ENCODE measurements at regions not wholly inside any gene's neighbourhood (a gene's known extent, or its start where the extent isn't known, plus 50 kb on each side); places are given as distances from the start of the nearest gene placed in this dataset.

DNA sequence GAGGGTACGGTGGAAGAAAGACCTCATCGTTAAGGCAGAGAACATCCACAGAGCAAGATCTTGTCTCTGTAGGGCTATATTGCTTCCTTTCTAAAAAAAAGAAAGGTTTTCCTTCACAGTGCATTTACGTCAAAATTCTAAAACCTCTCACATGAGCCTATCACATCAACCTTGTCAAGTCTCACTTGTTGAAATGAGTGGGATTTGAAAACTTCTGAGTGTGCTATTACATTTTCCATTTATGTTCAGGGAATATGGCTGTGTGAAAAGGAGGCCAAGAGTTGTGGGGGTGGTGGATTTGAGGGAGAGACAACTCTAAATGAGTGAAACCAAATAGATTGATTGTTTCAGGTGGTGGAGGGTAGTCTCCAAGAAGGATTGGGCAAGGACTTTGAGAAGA is 147.1 kb upstream of the MPDZ start:
- Mint-ChIP-seq H3K4me3 (ENCODE audit: unreplicated experiment) (no peak overlapping the region), H3K27ac (ENCODE audit: unreplicated experiment) (no peak overlapping the region)
- TF ChIP-seq, protein P1, sequence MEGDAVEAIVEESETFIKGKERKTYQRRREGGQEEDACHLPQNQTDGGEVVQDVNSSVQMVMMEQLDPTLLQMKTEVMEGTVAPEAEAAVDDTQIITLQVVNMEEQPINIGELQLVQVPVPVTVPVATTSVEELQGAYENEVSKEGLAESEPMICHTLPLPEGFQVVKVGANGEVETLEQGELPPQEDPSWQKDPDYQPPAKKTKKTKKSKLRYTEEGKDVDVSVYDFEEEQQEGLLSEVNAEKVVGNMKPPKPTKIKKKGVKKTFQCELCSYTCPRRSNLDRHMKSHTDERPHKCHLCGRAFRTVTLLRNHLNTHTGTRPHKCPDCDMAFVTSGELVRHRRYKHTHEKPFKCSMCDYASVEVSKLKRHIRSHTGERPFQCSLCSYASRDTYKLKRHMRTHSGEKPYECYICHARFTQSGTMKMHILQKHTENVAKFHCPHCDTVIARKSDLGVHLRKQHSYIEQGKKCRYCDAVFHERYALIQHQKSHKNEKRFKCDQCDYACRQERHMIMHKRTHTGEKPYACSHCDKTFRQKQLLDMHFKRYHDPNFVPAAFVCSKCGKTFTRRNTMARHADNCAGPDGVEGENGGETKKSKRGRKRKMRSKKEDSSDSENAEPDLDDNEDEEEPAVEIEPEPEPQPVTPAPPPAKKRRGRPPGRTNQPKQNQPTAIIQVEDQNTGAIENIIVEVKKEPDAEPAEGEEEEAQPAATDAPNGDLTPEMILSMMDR (IDR thresholded peaks at IDR 0.05; ENCODE audit: partially characterized antibody, unreplicated experiment): no peak

DNA sequence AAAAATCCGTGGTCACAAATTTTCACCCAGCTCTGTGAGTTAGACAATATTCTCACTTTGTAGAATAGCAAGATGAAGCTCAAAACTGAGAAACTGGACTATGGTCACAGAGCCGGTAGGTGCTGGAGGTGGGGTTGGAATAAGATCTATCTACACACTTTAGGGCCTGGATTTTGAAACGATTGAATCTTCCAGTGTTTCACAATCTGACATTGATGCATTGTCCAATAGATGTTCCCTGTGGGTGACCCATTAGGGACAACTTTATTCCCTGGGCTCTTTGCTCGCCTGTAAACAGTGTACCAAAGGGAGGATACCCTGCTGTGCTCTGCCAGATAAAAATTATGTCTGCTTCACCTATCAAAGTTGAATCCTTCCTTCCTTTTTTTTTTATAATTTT is 145.4 kb upstream of the MPDZ start:
- H3K27me3 Mint-ChIP-seq (ENCODE audit: unreplicated experiment): no peaks in the 10 kb centered on the region
- no peak for DNase-seq
- peaks cover 4% of the 10 kb centered on the region for H3K4me1 Mint-ChIP-seq (ENCODE audit: low read depth, unreplicated experiment)
- H3K36me3 Mint-ChIP-seq (ENCODE audit: unreplicated experiment): no peaks in the 10 kb centered on the region
- no peaks in the 10 kb centered on the region for H3K9me3 Mint-ChIP-seq (ENCODE audit: unreplicated experiment)
- TF ChIP-seq, protein P1 (IDR thresholded peaks at IDR 0.05; ENCODE audit: partially characterized antibody, unreplicated experiment): no peak
- H3K4me3 Mint-ChIP-seq (ENCODE audit: unreplicated experiment): no peak overlapping the region
- no peak overlapping the region for H3K27ac Mint-ChIP-seq (ENCODE audit: unreplicated experiment)

More for the DNA sequence above, 147.1 kb upstream of the MPDZ start:
- no peak for DNase-seq
- peaks cover 6% of the 10 kb centered on the region for H3K9me3 Mint-ChIP-seq (ENCODE audit: unreplicated experiment)
- peaks cover 17% of the 10 kb centered on the region for H3K4me1 Mint-ChIP-seq (ENCODE audit: low read depth, unreplicated experiment)
- H3K36me3 Mint-ChIP-seq (ENCODE audit: unreplicated experiment): no peaks in the 10 kb centered on the region
- H3K27me3 Mint-ChIP-seq (ENCODE audit: unreplicated experiment): no peaks in the 10 kb centered on the region

DNA sequence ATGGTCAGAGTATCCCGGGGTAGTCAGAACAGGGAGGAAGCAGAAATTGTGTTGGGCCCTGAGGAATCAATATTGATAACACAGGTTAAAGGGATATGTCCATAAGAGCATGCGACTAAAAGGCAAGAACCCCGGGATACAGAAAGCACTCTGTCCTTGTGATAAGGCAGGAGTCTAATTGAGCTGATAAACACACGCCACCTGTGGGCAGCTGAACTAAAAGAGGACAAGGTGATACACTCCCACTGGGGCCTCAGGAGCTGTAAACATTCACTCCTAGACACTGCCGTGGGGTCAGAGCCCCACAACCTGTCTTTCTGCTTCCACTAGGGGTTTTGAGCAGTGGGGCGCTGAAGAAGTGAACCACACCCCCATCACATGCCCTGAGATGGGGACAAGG is 144.7 kb upstream of the MPDZ start:
- TF ChIP-seq, protein P1 (IDR thresholded peaks at IDR 0.05; ENCODE audit: partially characterized antibody, unreplicated experiment): no peak
- Mint-ChIP-seq H3K36me3 (ENCODE audit: unreplicated experiment) (no peaks in the 10 kb centered on the region), H3K4me3 (ENCODE audit: unreplicated experiment) (no peak overlapping the region), H3K9me3 (ENCODE audit: unreplicated experiment) (no peaks in the 10 kb centered on the region), H3K27ac (ENCODE audit: unreplicated experiment) (no peak overlapping the region), H3K27me3 (ENCODE audit: unreplicated experiment) (no peaks in the 10 kb centered on the region), H3K4me1 (ENCODE audit: low read depth, unreplicated experiment) (peaks cover 2% of the 10 kb centered on the region)
- DNase-seq: no peak

DNA sequence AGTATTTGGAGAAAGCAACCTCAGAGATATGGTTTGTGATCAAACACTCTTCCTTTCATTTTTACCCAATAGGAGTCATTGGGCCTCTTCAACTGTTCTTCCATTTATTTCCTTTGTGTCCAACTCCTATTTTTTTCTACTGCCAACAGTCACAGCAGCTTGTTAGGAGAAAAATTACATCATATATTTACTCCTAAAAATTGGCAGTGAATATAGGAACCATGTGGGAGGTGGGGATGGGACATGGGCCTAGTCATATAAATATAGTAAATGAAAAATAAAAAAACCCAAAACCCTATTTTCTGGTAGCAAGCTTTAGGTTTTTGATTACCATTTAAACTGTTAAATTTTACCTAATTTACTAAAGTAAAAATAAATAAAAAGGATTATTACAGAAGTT is 134.9 kb upstream of the MPDZ start:
- Mint-ChIP-seq H3K27me3 (ENCODE audit: unreplicated experiment) (no peaks in the 10 kb centered on the region), H3K4me3 (ENCODE audit: unreplicated experiment) (no peak overlapping the region), H3K27ac (ENCODE audit: unreplicated experiment) (no peak overlapping the region), H3K9me3 (ENCODE audit: unreplicated experiment) (no peaks in the 10 kb centered on the region), H3K4me1 (ENCODE audit: low read depth, unreplicated experiment) (peaks cover 4% of the 10 kb centered on the region), H3K36me3 (ENCODE audit: unreplicated experiment) (no peaks in the 10 kb centered on the region)
- no peak for DNase-seq
- TF ChIP-seq, protein P1 (IDR thresholded peaks at IDR 0.05; ENCODE audit: partially characterized antibody, unreplicated experiment): no peak

DNA sequence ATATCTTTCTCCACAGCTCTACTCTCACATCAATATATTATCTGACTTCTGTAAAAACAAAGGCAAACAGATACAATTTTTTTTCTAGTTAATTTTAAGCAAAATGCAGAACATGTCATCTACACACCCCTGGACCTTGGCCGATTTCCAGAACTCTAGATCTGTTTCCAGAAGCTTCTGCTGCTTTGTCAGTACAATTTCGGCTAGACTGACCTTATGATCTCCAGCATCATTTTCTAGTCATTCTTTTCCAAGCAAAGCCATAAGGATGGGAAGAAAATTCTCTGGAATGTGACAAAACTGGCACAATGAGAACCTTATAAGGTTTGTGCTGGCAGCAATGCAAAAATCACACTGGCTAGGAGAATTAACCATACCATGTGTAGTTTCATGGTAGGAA is 132.8 kb upstream of the MPDZ start:
- Mint-ChIP-seq H3K27me3 (ENCODE audit: unreplicated experiment) (no peaks in the 10 kb centered on the region), H3K36me3 (ENCODE audit: unreplicated experiment) (no peaks in the 10 kb centered on the region), H3K4me1 (ENCODE audit: low read depth, unreplicated experiment) (peaks cover 4% of the 10 kb centered on the region), H3K4me3 (ENCODE audit: unreplicated experiment) (no peak overlapping the region), H3K27ac (ENCODE audit: unreplicated experiment) (no peak overlapping the region), H3K9me3 (ENCODE audit: unreplicated experiment) (no peaks in the 10 kb centered on the region)
- no peak for DNase-seq
- TF ChIP-seq, protein P1 (IDR thresholded peaks at IDR 0.05; ENCODE audit: partially characterized antibody, unreplicated experiment): no peak
